ENCODE measurements at regions not wholly inside any gene's neighbourhood (a gene's known extent, or its start where the extent isn't known, plus 50 kb on each side); places are given as distances from the start of the nearest gene placed in this dataset.

GRCh38 chr12:127656266-127656665 is 610.7 kb upstream of the TMEM132C start (continued):
- TF ChIP-seq EZH2 (IDR thresholded peaks at IDR 0.05; ENCODE audit: low read depth, unreplicated experiment) (no peak), ZNF331 (CRISPR knock-in tag; IDR thresholded peaks at IDR 0.05; ENCODE audit: low read depth) (no peak), ETS1 (IDR thresholded peaks at IDR 0.05) (no peak)

- Mint-ChIP-seq H3K27me3 (ENCODE audit: insufficient read depth, low read depth, poor library complexity) (peaks cover 3% of the 10 kb centered on the region), H3K36me3 (ENCODE audit: low read depth) (peaks cover 47% of the 10 kb centered on the region), H3K4me1 (no peaks in the 10 kb centered on the region), H3K4me3 (no peak overlapping the region), H3K27ac (no peak overlapping the region), H3K9me3 (peaks cover 96% of the 10 kb centered on the region)
- DNase-seq (ENCODE audit: low spot score) (no peak), ATAC-seq (no peak)
- H3K36me3 ChIP-seq (ENCODE audit: insufficient read depth): no peaks in the 10 kb centered on the region
- H3K27me3 ChIP-seq (ENCODE audit: insufficient read depth): no peaks in the 10 kb centered on the region
- no peaks in the 10 kb centered on the region for H4K20me1 ChIP-seq (replicated peaks; ENCODE audit: insufficient read depth)
- H3F3A ChIP-seq (replicated peaks; ENCODE audit: low read depth): no peaks in the 10 kb centered on the region
- no peak overlapping the region for H3K4me3 ChIP-seq
- H3K4me1 ChIP-seq (ENCODE audit: insufficient read depth): no peaks in the 10 kb centered on the region
- H3K9me2 ChIP-seq (ENCODE audit: insufficient read depth): no peaks in the 10 kb centered on the region; the same call in 1 of the 2 replicates
- TF ChIP-seq EZH2 (IDR thresholded peaks at IDR 0.05; ENCODE audit: low read depth, unreplicated experiment): no peak
- TF ChIP-seq JUNB (IDR thresholded peaks at IDR 0.05; ENCODE audit: unreplicated experiment): no peak
- TF ChIP-seq NANOG (IDR thresholded peaks at IDR 0.05; ENCODE audit: borderline replicate concordance): no peak
- no peak for TF ChIP-seq CREB1 (CRISPR knock-in tag; IDR thresholded peaks at IDR 0.05; ENCODE audit: low read depth)
- no peak for TF ChIP-seq ETS1 (IDR thresholded peaks at IDR 0.05)
- no peaks in the 10 kb centered on the region for H3K79me2 ChIP-seq (replicated peaks; ENCODE audit: insufficient read depth)
- no peak overlapping the region for H3K27ac ChIP-seq (ENCODE audit: low read depth)
- H2AFZ ChIP-seq: no peak overlapping the region
- 0 out of 2 replicates have a peak overlapping the region, but pooled peaks have one; percentile 38 for H3K4me2 ChIP-seq
These were observed 609.9 kb upstream of the TMEM132C start for GRCh38 chr12:127657036-127657435.

- H3K27me3 Mint-ChIP-seq (ENCODE audit: insufficient read depth, low read depth, poor library complexity): peaks cover 3% of the 10 kb centered on the region
- Histone ChIP-seq H3K4me3 (no peak overlapping the region), H3F3A (replicated peaks; ENCODE audit: low read depth) (no peaks in the 10 kb centered on the region), H3K4me1 (ENCODE audit: insufficient read depth) (no peaks in the 10 kb centered on the region), H2AFZ (no peak overlapping the region), H3K36me3 (ENCODE audit: insufficient read depth) (no peaks in the 10 kb centered on the region), H4K20me1 (replicated peaks; ENCODE audit: insufficient read depth) (no peaks in the 10 kb centered on the region), H3K9me2 (ENCODE audit: insufficient read depth) (no peaks in the 10 kb centered on the region), H3K27me3 (ENCODE audit: insufficient read depth) (no peaks in the 10 kb centered on the region), H3K27ac (ENCODE audit: low read depth) (no peak overlapping the region), H3K79me2 (replicated peaks; ENCODE audit: insufficient read depth) (no peaks in the 10 kb centered on the region), H3K4me2 (no peak overlapping the region)
- H3K4me3 Mint-ChIP-seq: no peak overlapping the region
- DNase-seq (ENCODE audit: low spot score) (no peak), ATAC-seq (no peak)
- no peak overlapping the region for H3K27ac Mint-ChIP-seq
- peaks cover 96% of the 10 kb centered on the region for H3K9me3 Mint-ChIP-seq
- no peaks in the 10 kb centered on the region for H3K4me1 Mint-ChIP-seq
- peaks cover 47% of the 10 kb centered on the region for H3K36me3 Mint-ChIP-seq (ENCODE audit: low read depth)
- no peak for TF ChIP-seq ZNF462 (CRISPR knock-in tag; IDR thresholded peaks at IDR 0.05)
- no peak for TF ChIP-seq REST (IDR thresholded peaks at IDR 0.05; ENCODE audit: unreplicated experiment)
- no peak for TF ChIP-seq ZNF331 (CRISPR knock-in tag; IDR thresholded peaks at IDR 0.05; ENCODE audit: low read depth)
- TF ChIP-seq EZH2 (IDR thresholded peaks at IDR 0.05; ENCODE audit: low read depth, unreplicated experiment): no peak
These were observed 606.0 kb upstream of the TMEM132C start for GRCh38 chr12:127660961-127661360.
